Endothelial cell of umbilical vein (primary cell): ENCODE measurements at regions not wholly inside any gene's neighbourhood (a gene's known extent, or its start where the extent isn't known, plus 50 kb on each side); places are given as distances from the start of the nearest gene placed in this dataset.

Experiments
- CTCF ChIP-seq, 2 donors: IDR thresholded peaks; 1 replicate in 1 of 2; 2 replicates in 1 of 2; pipeline ENCODE4 v1.5.1; 2011; ENCODE audit warnings: low read length in 2 of 2, mild to moderate bottlenecking in 2 of 2, moderate library complexity in 2 of 2, control low read depth in 1 of 2, inconsistent platforms in 1 of 2, low read depth in 1 of 2; ENCODE audit not compliant: insufficient read depth in 1 of 2; ENCODE audit errors: extremely low read depth in 1 of 2
- EZH2 ChIP-seq: IDR thresholded peaks from 2 replicates; pipeline ENCODE4 v1.6.1; 2012; ENCODE audit warnings: borderline replicate concordance, low read depth, mild to moderate bottlenecking, moderate library complexity, low read length, inconsistent platforms; ENCODE audit not compliant: severe bottlenecking
- FOS ChIP-seq: IDR thresholded peaks from 2 replicates; pipeline ENCODE4 v1.6.1; 2011; ENCODE audit warnings: mild to moderate bottlenecking, low read length, moderate library complexity, borderline replicate concordance; ENCODE audit not compliant: insufficient read depth
- GATA2 ChIP-seq: IDR thresholded peaks from 2 replicates; pipeline ENCODE4 v1.7.0; 2011; ENCODE audit warnings: low read depth, mild to moderate bottlenecking, moderate library complexity, mixed read lengths, low read length; ENCODE audit not compliant: insufficient read length, insufficient read depth
- JUN ChIP-seq: IDR thresholded peaks from 2 replicates; pipeline ENCODE4 v1.6.1; 2011; ENCODE audit warnings: borderline replicate concordance, low read depth; ENCODE audit not compliant: insufficient read length, insufficient read depth
- MYC ChIP-seq: IDR thresholded peaks from one replicate; pipeline ENCODE4 v1.6.1; 2011; ENCODE audit warnings: mild to moderate bottlenecking, low read depth, low read length
- POLR2A ChIP-seq: IDR thresholded peaks from 2 replicates; pipeline ENCODE4 v1.6.1; 2012; ENCODE audit warnings: low read depth, mild to moderate bottlenecking, control low read depth, low read length
- POLR2AphosphoS5 ChIP-seq: IDR thresholded peaks from 2 replicates; pipeline ENCODE4 v1.6.1; 2012; ENCODE audit warnings: low read depth, mild to moderate bottlenecking, control low read depth, low read length, moderate library complexity; ENCODE audit not compliant: insufficient read depth

GRCh38 chr7:119969054-119969453, 303.9 kb upstream of the KCND2 start:
- TF ChIP-seq POLR2AphosphoS5 (no peak), CTCF (IDR thresholded peaks at IDR 0.05; ENCODE audit: extremely low read depth in 1 of 2, insufficient read depth in 1 of 2, low read depth in 1 of 2, low read length in 2 of 2) (no peak), FOS (no peak), POLR2A (no peak), EZH2 (no peak), JUN (no peak), GATA2 (no peak), MYC (no peak)
